GM18511 (cell line): ENCODE measurements at regions not wholly inside any gene's neighbourhood (a gene's known extent, or its start where the extent isn't known, plus 50 kb on each side); places are given as distances from the start of the nearest gene placed in this dataset.
A peak's percentile ranks its signal among the peaks of the same experiment; 100 is the strongest.
"Not testable (repeated sequence)": the region's sequence is repeated elsewhere in the genome, so short reads cannot be mapped to it uniquely, and the experiment has no call there.

ENCODE experiments used
- ATAC-seq: cut with Tn5 transposase; IDR thresholded peaks from one replicate; pipeline ENCODE4 v1.9.1; 2021; ENCODE audit warnings: mild to moderate bottlenecking, moderate library complexity; ENCODE audit not compliant: unreplicated experiment

DNA sequence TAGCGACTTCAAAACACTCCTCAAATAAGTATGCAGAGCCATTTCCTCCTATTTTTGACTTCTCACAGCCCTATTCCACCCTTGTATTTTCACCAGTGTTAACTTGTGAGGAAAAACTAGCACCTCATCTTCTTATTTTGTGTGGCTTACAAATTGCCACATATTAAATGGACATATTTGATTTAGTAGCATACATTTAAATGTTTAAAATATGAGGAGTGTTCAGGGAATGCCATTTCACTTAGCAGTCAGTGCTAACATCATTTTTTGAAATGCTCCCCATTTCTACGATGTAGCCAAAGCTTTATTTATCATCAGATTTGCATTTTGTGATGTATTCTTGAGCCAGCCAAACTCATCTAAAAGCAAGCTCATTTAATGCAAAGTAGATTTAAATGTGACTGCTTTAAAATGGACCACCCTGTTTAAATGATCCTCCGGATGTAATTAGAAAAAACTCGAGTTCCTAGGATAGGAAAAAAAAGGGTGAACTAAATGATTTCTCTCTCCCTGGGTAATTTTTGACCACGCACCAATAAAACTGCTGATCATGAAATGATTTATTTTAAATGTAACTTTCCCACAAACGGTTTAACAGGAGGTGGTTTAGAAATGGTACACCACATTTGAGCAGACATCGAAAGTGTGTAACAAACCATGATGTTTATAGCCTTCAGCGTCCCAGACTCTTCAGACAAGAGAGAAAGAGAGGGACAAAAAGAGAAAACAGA, 172.6 kb downstream of the CD83 start:
- ATAC-seq = no peak

DNA sequence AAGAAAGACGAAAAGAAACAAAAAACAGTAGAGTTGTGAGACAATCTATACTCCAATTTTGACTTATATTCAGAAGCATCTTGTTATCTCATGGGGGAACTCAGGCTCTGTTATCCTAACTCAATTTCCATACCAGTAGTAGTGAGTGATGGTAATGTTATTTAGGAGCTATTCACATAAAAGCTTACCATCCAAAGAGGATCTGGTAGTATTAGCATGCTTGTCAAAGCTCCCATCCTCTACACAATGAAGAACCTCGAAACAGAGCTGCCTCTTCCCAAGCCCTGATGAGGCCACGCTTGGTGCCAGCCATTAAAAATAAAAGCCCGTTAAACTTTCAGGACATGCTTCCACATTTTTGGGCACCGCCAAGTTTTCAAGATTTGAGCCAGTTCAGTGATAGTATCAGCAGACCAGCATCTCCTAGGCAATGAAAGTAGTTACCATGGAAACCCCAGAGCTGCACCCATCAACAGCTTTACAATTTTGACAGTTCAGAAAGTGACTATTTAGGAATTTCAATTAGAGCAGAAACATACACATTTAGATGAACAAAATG, 173.3 kb downstream of the CD83 start:
- no peak for ATAC-seq

DNA sequence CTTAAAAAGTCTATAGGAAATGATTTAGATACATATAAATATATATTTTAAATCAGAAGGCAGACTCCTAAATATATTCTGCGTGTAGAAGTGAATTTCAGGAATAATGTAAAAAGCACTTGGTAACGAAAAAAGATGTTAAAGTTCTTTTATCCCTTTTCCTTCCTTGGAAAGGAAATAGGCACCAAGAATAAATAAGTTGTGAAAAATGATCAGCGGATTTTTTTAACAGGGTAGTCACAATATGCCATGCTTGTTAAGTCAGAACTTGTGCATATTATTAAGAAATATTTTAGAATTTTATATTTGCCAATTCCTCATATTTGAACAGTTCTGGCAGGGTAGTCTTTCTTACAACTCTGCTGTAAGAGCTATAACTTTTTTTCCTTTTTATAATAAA, 173.8 kb downstream of the CD83 start:
- ATAC-seq = no peak

- no peak for ATAC-seq
Observed at GRCh38 chr6:14292119-14292518, 174.5 kb downstream of the CD83 start.

- ATAC-seq = no peak
Observed at GRCh38 chr6:14294270-14294951, 176.8 kb downstream of the CD83 start.

DNA sequence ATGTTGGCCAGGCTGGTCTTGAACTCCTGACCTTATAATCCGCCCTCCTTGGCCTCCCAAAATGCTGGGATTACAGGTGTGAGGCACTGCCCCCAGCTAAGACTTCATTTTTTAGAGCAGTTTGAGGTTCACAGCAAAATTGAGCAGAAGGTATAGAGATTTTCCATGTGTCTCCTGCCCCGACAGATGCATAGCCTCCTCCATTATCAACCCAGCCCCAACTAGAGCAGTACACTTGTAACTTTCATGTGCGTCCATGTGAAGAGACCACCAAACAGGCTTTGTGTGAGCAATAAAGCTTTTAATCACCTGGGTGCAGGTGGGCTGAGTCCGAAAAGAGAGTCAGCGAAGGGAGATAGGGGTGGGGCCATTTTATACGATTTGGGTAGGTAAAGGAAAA, 179.1 kb downstream of the CD83 start:
- ATAC-seq = not testable (repeated sequence)

- ATAC-seq = not testable (repeated sequence)
Observed at GRCh38 chr6:14297118-14297517, 179.5 kb downstream of the CD83 start.

- not testable (repeated sequence) for ATAC-seq
Observed at GRCh38 chr6:14300189-14300588, 182.6 kb downstream of the CD83 start.

GRCh38 chr6:14300721-14301120, 183.1 kb downstream of the CD83 start:
- ATAC-seq = not testable (repeated sequence)

DNA sequence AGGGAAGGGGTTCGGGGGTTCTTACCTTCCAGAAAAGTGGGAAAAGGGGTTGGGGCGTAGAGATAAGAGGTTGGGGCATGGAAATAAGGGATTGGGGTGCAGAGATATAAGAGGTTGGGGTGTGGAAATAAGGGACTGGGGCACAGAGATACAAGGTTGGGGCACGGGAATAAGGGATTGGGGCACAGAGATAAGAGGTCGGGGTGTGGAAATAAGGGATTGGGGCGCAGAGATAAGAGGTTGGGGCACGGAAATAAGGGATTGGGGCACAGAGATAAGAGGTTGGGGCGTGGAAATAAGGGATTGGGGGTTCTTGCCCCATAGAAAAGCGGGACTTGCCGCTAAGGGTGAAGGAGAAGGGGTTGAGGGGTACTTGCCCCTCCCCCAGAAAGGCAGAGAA, 183.9 kb downstream of the CD83 start:
- ATAC-seq = not testable (repeated sequence)

DNA sequence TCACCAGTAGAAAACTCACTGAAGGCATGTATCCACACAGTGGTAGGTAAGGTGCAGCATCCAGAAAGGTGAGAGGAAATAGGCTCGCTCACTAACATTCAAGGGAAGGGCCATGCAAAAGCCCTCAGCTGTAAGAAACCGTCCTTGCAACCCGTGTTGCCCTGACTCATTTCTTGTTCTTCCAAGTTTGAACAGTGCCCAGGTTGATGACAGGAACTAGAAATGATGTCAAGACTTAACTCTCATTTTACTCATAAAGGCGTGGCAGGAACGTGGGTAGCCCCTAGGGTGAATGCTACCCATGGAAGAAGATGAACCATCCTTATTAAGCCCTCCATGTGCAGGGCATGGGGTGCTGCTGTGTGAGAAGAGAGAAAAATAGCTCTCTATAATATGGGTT, 187.6 kb downstream of the CD83 start:
- no peak for ATAC-seq

DNA sequence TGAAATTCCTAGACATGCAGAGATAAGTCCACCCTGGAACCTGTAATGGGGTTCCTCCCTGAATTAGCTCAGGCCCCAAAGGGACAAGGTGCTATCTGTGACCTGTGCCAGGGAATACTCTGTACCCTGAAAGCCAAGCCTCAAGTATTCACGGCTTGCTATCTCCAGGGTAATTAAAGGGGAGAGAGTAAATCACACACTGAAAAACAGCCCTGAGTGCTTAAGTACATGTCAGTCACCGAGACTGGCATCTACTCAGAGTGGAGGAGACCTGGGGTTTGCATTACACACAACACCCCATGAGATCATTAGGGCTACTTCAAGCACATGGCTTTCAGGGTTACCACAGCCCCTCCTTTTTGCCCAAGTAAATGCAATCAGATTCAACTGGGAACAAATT, 188.1 kb downstream of the CD83 start:
- no peak for ATAC-seq

- ATAC-seq = no peak
Observed at GRCh38 chr6:14306151-14306906, 188.8 kb downstream of the CD83 start.

DNA sequence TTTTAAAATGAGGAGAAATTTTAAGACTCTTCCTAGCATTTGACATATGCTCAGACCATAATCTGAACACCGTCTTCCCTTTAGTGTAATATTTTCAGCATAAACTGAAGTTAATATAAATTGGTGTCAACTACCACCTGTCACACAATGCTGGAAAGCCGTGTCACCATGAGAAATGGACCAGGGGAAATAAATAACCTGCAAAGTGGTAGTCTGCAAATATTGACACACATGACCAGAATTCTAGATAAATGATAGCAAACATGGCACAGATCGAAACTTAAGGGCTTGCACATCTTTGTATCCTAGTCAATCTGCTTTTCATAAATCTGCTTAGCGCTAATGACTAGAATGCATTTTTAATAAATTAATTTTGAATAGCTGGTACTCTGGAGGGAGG, 191.9 kb downstream of the CD83 start:
- no peak for ATAC-seq

DNA sequence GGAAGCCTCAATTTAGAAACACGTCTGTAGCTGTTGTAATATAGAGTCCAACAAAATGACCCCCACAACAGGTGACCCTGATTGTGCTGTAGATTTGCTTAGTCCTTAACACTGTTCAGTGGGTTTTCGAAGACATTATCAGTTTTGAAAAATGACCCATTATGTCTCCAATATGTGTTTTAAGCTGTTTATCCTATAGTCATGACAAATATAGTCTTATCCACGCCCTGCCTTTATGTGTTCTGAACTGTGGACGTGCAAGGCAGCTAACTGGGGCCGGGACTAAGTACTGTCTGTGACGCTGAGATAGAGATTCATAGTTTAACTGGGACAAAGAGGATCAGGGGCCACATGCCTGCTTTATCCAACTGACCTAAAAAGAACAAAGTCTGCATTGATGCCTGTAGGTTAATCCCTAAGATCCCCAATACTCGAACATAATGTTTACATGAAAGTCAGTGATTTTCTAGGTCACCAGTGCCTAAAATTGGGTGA, 192.4 kb downstream of the CD83 start:
- ATAC-seq = no peak

- ATAC-seq = no peak
Observed at GRCh38 chr6:14310960-14311359, 193.4 kb downstream of the CD83 start.

DNA sequence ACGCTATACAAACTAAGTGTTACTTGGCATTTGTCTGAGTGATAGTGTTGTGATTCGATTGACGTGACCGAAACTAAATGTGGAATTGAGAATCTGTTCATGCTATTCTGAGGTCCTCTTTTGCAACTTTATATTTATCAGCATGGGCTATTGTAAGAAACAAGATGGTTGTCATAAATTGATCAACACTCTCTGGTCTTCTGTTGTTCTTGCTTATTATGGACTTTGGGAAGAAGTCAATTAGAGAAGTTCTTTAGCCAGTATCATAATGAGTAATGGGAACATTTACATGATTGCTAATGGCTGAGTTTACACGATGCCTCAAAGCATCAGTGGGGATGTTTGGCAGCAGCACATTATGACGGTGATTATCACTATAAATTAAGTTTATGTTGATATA, 195.0 kb downstream of the CD83 start:
- ATAC-seq = peak; percentile 59

DNA sequence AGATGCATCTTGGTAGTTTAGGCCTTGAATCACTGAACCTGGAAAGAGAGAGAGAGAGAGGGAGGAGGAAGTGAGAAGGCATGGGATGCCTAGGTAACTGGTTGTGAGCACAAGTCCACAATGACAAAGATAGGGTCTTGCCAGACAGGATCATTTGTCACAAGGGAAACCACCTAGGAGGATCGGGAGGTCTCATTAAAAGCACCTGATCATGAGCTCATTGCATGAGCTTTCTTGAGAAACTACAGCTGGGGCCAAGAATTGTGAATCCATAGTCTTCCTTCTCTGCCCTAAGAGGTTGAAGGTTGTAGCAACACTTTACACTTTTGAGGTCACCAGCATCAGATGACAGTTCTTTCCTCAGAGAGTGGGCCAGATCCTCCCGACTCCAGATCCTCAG, 195.7 kb downstream of the CD83 start:
- ATAC-seq = no peak

DNA sequence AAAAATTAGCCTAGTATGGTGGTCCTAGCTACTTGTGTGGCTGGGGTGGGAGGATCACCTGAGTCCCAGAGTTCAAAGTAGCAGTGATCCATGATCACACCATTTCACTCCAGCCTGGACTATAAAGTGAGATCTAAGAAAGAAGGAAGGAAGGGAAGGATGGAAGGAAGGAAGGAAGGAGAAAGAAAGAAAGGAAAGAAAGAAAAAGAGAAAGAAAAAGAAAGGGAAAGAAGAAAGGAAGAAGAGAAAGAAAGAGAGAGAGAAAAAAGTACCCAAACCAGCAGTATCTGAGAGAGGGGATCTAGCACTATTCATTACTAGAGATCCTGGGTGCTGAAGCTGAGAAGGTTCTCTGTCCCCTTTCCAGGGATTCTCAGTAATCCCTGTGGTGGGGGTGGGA, 197.8 kb downstream of the CD83 start:
- no peak for ATAC-seq

DNA sequence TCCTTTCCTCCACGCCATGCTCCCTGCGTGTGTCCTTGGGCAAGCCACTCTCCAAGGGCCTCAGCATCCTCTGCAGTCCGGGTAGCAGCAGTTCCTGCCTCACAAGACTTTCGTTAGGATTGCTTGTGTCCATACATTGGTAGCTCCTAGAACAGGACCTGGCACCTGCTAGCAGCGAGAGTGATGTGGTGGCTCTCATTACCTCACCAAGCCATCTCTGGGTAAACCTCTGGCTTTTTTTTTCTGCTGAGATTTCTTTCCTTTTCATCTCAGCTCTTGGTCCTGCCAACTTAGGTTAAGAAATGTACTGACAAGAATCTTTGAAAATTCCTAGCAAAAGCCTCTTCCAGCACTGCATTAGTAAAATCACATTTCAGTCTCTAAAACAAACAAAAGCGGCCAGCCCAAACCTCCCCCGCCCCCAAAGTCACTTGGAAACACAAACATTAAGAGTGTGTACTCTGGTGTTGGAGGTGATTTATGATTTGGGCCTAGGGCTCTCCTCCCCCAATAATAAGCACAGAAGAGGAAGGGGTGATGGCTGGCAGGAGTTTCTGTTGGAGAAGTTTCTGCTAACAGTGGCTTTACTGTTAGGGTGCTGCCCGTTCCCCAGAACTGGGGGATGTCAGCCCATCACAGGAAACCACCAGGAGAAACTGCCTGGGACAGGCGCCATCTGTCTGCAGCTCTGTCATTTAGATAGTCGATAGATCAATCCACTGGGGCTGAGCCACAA, 199.2 kb downstream of the CD83 start:
- no peak for ATAC-seq
